ELF-1 (cell line): ENCODE measurements at regions not wholly inside any gene's neighbourhood (a gene's known extent, or its start where the extent isn't known, plus 50 kb on each side); places are given as distances from the start of the nearest gene placed in this dataset.

Source experiments
- DNase-seq: peaks from one replicate; pipeline ENCODE4 v3.0.0-alpha.2; 2016; ENCODE audit warnings: low read depth, low spot score

DNA sequence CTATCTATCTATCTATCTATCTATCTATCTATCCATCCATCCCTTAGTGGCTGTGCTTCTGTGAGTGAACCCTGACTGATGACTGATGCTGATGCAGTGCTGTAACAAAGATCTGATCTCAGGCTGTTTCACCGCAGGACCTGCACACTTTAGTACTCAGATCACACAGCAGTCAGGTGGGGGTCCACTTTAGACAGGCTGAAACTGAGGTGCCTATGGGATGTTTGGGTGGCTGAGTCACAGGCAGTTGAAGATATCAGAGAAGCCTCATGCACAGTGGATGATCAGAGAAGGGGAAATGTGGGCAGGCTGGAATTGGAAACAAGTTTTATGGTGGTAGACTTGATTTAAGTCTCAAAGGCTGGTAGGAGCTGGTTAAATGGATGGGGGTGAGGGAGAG is 156.4 kb downstream of the INSIG2 start:
- DNase-seq, result no peak

DNA sequence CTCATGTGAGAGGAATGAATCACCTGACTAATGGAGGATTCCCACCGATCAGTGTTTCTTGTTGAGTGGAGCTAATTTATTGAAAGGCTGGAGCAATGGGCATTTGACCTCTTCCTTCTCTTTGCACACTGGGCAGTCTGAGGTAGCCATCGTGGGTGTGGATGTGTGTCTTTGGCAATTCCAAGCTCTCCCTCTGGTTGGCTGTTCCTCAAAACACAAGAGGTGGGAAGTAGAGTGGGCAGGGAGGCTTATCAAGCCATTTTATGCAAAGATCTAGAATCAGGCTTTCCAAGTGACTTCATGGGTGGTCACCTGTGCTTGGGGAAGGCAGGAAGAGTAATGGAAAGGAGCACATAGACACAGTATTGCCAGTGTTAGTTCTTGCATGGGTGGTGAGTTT is 154.8 kb downstream of the INSIG2 start:
- no peak for DNase-seq

DNA sequence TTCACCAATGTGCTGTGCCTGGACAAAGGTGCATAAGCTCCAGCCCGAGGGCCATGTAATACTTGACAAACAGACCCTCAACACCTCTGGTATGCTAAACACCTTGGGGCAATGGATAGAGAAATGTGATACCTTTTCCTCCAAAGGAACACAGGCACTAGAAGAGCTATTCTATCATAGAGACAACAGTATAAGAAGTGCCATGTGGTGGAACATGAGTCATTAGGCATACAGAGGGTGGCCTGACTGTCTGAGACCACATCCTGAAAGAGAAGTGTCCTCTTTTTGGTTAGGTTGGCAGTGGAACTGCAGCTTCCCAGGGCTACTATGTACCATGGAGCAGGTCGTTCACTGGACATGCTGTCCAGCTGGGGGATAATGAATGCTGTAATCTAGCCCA is 153.9 kb downstream of the INSIG2 start:
- peak; percentile 40 for DNase-seq

DNA sequence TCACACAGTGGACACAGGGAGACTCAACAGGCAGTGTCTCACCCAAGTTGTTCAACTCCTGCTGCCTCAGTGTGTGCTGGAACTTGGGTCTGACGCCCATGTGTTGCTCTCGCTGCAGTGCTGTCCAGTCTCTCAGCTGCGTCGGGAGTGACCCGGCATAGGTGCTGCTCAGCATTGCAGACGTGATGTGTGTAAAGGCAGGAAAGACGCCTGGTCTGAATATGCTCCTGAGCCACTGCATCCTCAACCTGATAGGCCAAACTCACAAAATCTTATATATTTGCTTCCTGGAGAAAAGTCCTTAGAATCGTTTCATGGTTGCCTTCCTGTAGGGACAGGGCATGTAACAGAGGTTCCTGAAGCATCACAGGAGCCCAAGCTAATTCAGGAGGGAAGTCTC is 152.9 kb downstream of the INSIG2 start:
- DNase-seq, result no peak

DNA sequence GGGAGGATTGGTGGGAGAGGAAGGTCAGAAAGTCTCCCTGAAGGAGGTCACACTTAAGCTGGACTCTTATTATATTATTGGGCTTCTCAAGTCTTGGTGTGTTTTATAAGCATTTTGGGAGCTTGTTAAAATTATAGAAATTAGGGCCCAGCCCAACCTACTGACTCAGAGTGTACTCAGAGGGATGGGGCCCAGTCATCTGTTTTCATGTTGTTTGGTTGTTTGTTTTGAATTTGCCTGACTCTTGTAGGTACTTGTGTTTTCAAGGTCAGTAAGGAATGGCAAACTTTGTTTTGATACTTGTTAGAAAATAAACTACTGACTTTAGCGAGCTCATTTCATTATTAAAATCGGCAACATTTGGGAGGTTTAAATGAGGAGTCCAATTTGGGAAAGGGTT is 152.0 kb downstream of the INSIG2 start:
- DNase-seq, result no peak

DNA sequence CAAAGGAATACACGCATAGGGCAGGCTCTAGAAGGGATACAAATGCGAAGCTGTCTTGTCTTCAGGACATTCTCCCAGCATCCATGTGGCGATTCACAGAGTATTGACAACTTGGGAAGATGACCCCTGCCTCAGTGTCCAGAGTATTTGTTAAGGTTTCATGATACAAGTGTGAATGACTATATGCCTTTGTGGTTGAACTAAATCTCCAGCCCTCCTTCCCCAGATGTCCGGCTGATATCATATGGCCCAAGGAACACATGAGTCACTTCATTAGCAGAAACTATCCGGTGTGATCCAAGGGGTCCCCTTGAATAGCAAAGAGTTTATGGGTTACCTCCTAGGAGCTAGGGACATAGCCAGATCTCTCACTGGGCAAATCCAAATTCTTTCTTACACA is 151.0 kb downstream of the INSIG2 start:
- DNase-seq, result no peak

DNA sequence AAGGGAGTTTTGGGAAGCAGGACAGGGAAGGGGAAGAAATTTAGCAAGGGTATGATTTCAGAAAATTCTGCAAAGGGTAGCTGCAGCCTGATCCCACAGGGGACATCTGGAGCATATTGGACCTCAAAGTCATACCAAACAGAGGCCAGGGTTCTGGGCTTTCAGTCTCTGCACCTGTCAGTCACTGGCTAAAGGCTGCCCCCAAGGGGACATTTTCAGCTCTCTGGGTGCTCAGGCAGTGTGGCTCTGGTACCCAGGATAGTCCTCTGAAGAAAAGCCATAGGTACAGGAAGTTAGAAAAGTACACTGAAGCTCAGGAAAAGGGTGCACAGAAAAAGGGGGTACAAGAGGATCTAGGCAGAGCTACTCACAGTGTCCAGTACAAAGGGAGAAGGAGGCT is 149.2 kb downstream of the INSIG2 start:
- DNase-seq, result no peak

DNA sequence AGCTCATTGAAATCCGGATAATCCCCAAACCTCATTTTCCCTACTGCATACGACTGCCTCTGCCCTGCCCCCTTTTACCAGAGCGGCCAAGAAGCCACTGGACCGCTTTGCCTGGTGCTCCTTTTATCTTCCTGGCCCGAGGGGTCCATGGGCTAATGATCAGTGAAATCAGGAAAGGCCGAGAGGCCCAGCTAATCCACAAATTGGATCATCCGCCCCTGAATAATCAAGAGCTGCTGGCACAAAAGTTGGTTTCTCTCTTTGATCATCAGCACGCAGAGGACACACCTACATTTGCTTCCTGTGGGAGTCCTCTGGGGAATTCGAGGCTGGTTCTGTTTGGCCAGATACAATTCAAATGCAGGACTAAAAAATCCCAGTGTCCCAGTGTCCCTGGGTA is 144.5 kb downstream of the INSIG2 start:
- peak; percentile 52 for DNase-seq

DNA sequence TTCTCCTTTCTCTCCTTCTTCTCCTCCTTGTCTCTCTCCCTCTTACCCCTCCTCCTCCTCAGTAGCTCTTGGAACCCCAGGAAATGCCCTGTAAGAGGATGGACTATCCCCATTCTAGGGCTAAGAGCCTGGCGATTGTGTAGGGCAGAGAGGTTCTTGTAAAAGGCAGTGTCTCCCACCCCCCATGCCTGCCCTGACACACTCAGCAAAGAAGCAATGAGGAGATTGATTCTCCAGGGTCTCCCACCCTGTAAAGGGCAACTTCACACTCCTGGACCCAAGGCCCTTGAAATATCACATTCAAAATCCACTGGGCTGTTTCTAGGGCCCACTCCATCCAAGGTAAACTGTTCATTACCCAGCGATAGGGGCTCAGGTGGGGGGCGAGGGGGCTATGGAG is 144.1 kb downstream of the INSIG2 start:
- DNase-seq, result no peak

DNA sequence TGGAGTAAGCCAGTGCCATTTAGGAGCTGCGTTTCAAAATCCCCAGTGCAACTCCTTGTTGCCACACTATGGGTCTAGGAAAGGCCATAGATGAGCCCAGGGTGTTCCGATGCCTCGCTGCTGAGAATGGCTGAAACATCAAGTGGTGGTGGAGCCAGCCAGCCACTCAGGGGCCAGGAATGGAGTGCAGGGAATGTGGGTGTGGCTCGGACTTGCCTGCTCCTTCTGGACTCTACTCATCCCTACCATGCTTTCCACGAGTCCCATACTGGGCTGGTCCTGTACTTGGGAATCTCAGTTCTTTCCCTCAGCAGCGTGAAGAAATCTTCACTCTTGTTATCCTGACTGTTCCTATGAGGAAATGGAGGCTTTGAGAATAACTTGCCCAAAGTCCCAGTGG is 143.5 kb downstream of the INSIG2 start:
- peak; percentile 10 for DNase-seq

DNA sequence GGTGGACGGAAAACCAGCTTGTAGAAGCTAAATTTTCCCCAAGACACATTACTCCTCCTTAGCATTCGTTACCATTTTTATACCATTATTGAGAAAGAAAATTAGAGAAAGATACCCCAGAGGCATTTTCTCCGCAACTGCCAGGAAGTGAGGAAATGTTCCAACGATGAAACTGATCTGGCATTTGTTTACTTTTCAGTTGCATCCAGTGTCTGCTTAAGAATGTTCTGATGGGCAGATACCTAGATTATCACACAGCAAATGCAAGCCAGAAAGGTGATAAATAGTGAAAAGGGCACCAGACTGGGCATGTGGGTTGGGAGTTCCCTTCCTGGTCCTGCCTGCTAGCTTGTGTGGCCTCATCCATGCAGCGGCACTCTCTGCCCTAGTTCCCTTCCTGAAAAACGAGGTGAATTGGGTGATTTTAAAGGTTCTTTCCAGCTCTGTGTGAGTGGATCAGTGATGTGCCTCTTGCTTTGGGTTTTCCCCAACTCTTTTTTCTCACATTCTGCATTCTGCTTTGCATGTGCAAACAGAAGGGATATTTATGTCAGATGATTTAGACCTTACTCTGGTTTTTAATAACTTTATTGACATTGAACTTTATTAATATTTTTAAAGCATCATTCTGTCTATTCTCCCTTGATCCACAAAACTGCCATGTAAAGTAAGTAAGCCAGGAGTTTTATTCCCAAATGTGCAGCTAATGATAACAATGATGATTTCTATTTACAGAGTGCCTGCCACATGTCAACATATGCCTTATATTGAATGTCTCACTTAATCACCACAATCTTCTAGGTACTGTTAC is 139.6 kb downstream of the INSIG2 start:
- no peak for DNase-seq

DNA sequence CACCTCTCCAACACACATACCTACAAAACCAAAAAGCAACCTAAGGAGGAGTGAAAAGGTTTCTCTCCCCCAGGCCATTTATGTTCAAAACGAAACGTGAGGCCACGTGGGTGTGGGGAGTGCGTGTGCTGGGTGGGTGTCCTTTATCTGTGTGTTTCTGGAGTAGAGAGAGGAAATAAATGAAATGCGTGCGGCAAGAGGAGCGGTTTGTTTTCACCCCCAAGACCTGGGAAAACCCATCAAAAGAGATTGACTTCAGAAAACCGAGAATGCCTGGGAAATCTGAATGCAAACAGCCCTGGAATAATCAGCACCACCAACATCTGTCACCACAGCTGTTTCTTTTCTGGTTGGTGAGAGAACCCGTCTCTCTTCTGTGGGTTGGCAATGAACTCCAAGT is 137.4 kb downstream of the INSIG2 start:
- peak; percentile 10 for DNase-seq

DNA sequence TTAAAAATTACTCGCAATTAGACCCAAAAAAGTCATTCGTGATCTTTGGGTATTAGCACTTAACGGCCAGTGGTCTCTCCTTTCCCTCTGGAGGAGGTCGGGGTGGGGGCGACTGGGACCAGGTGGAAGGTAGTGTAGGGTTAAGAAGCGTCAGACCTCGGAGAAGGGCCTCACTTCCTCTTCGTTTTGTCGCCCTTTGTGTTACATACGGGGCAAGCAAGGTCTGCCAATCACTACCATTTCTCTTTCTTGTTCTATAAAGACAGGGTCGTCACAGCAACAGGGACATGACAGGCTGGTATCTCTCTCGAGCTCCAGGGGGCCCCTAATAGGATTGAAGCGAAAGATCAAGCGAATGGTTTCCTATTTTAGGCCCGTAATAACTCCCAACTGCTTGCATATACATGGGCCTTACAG is 136.6 kb downstream of the INSIG2 start:
- peak; percentile 41 for DNase-seq

DNA sequence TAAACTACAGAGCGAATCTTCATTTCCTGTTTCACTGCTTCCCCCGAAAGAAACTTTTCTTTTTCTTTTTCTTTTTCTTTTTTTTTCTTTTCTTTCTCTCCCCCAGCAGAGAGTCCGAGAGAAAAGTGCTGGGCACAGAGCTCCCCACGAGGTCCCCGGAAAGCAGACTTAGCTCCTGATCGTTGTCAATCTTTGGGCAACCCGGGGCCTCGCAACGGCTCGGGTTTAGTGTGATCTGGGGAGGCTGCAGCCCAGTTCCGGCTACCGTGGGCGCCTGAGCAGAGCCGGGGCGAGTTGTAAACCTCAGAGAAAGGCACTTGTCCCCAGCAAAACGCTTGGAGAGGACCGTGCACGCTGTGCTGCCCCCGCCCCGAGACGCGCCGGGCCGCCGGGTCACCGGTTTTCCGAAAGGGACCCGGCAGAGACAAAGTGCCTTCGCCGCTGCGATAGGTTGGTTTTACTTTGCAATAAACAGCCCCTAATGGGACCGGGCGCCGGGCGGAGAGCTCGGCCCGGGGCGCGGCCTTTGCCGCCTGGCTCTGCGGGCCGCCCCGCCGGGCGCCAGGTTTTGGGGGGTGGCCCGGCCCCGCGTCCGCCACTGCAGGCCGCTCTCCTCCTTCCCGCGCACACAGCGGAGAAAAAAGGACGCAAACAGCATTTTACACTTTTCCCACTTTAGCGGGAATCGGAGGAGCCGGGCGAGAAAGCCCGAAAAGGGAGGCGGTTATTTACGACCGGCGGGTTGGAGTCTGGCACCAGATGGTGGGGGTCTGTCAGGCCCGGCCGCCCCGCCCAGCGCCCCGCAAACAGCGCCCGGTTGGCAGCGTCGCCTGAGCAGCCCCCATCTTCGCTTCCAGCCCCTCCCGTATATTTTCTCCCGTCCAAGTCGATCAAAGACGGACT is 136.0 kb downstream of the INSIG2 start:
- DNase-seq, result peak; percentile 69

DNA sequence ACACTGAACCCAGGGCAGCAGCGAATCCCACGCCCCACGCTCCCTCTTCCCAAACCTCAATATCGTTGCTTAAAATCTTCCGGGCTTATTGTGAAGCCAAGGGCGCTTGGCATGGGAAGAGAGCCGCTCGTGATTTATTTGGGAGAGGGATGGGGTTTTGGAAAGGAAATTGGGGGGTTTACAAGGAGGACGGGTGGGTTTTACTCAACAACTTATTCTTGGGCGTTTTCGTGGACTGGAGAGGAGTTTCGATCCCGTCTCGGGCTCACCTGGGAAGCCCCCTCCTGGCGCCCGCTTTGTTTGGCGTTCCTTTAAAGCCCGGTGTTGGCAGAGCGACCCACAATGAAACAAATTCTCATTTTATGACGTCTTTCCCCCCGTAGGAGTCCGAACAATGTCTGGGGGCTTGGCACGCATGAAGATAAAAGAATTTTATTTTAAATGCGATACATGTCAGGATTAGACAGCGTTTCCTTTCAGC is 135.3 kb downstream of the INSIG2 start:
- peak; percentile 46 for DNase-seq

DNA sequence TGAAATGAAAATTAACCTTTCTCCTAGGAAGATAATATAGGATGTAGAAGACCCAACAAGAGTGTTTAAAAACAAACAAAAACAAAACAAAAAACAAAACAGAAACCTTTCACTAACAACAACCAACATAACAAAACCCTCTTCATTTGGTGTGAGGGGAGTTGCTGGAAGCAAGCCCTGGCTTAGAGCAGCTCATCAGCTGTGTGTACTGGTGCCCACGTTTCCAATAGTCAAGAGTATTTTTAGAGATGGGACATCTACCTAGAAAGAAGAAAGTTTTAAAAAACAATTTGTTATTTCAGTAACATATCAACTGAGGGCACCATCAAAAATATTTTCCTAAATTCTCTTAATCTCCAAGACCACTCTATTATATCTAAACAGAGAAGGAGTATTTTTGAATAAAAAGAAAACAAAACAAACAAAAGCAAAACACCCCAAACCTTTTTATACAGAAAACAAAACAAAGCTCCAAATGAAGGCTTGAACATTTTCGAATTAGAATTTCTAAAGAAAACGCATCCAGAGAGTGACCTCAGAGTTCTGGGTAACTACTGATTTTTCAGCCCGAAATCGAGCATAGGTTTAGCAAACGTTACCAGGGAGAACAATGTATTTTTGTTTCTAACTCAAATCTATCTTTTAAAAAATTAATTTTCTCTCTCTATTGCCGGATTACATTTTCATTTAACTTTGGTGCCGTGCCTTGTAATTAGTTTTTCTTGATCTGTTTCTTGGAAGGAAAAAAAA is 134.6 kb downstream of the INSIG2 start:
- no peak for DNase-seq

DNA sequence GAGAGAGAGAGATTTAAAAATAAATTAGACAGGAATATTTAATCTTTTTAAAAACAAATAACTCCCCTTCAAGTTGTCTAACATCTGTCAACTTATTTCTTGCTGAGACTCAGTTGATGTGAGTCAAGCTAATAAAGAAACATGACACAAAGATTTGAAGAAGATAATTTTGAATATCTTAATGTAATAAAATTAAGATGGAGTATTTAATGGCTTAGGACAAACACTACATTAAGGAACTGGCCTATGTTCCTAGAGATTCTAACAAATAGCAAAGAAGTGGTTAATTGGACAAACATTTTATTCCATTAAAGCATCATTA is 134.0 kb downstream of the INSIG2 start:
- no peak for DNase-seq

DNA sequence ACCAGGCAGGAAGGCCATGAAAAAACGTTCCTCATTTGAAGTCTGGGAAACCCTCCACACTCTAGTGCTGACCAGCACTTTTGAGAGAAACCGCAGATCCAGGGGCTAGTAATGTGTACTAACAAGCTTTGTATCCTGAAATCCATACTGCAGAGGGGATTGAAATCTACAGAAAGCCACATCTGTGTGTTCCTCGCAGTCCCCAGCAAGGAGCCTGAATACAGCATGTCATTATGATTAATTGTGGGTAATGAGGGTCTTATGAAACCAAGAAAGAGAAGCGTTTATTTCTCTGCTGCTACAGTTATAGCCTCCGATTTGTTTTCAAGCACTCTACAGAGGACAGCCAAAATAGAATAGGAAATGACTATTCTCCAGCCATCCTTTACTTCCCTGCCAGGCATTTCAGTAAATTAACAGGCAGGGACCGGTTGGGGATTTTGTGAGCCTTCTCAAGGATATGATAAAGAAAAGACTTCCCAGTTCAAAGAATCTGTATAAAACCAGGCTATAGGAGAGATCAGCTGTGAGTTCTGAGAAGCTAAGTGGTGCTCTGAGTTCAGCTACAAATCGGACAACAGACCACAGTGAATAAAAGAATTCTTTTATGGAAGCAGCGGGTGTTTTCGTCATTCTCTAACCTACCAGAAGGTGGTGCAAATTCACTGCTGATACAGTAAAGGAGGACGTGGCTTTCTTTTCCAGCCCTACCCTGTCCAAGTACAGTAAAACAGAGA is 133.4 kb downstream of the INSIG2 start:
- DNase-seq, result peak; percentile 56

DNA sequence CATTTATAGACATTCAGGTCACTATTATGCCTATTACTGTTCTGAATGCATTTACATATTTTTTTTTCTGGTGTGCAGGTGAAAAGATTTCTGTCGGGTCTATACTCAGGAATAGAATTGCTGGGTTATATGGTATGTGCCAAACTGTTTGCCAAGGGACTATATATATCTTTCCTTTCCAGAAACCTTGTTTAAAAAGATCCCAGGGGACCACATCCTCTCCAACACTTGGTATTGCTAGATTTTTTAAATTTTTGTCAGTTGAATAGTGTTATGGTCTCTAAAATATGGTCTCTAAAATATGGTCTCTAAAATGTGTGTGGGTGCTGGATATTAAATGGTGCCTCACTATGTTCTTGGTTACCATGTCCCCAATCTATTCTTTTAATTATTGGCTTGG is 131.3 kb downstream of the INSIG2 start:
- no peak for DNase-seq

DNA sequence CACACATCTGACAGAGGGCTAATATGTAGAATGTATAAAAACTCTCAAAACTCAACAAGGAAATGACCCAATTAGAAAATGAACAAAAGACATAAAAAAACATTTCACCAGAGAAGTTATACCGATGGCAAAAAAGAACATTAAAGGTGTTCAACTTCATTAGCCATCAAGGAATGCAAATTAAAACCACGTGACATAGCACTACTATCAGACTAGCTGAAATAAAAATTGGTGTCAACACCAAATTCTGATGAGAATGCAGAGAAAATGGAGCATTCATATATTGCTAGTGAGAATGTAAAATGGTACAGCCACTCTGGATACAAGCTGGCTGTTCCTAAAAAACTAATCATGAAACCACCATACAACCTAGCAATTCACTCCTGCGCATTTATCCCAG is 128.0 kb downstream of the INSIG2 start:
- no peak for DNase-seq

DNA sequence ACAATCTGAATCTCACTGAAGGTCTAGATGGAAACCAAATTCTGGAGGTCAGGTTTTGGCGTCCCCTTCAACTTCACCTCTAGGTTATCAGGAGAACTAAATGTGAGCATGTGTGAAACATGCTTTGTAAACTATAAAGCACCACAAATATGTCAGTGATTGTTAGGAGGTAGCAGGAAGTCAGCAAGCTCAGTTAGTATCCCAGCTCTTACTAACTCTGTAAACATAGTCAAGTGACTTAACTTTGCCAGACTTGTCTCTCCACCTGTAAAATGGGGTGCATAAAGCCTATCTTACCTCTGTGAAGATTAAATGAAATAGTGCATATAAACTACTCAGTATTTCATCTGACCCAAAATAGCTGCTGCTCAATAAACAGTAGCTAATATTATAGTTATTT is 121.5 kb downstream of the INSIG2 start:
- DNase-seq, result no peak
